GM21360 (cell line): ENCODE measurements at regions not wholly inside any gene's neighbourhood (a gene's known extent, or its start where the extent isn't known, plus 50 kb on each side); places are given as distances from the start of the nearest gene placed in this dataset.

Source experiments
- ATAC-seq: cut with Tn5 transposase; IDR thresholded peaks from one replicate; pipeline ENCODE4 v1.9.1; 2021; ENCODE audit warnings: mild to moderate bottlenecking, moderate library complexity; ENCODE audit not compliant: unreplicated experiment

DNA sequence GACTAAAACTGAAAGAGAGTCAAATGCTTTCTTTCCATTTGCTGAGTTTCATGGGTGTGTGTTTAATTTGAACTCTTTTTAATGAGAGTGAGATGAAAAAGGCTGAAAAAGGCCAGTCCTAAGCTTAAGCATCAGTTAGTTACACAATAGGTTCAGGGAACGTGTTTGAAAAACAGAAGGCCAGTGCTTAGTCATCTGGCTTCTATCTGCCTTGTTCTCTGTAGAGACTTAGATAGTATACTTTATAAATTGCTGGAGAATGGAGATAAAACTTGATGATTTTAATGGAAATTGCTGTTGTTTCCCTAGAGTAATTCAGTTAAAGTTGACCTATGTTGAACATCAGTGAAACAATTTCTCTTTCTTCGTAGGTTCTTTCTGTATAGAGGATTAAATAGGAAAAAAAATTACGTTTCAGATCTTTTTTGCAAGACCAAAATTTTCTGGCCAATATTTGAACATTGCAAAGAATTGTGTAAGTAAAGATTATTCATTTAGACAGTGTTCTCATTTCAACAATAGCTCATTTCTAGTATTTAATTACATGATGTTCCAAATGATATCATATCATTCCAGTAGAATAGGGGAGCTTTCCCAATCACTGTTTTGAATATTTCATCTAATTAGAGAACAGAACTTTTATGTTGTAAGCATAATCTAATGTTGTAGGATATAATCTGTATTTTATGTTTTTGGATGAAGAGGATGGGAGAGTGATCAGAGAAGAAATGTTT lies 1088.8 kb downstream of the ADGRL3 start:
- ATAC-seq = no peak

DNA sequence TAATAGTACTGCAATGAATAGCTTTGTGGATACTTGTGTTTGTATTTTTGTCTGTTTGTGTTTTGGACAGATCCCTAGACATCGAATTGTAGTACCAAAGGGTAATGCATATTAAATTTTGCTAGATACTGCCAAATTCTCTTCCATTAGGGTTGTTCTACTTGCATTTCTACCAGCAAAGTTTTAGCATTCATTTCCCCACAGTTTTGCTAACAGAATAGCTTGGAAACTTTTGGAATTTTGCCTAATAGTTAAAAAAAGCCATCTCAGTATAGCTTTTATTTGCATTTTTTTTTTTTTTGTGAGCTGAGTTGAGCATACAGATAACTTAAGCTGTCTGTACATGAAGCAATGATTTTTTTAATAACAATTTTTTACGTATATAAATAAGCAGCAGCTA lies 1084.9 kb downstream of the ADGRL3 start:
- no peak for ATAC-seq

DNA sequence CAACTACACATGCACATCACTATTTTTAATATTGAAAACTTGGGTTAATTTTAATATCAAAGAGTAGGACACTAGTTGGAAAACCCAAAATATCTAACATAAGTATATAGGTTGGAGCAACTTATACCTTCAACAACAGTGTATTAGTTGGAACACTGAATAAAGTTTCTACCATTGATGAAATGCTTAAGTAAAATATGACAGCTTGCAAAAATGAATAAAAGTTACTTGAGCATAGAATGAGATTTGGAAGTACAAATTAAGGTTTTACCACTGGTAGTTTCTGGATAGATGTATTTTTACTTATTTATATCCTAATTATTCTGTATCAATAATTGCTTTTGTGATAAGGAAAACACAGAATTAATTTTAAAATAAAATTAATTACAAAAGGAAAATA lies 1079.6 kb downstream of the ADGRL3 start:
- ATAC-seq = no peak

DNA sequence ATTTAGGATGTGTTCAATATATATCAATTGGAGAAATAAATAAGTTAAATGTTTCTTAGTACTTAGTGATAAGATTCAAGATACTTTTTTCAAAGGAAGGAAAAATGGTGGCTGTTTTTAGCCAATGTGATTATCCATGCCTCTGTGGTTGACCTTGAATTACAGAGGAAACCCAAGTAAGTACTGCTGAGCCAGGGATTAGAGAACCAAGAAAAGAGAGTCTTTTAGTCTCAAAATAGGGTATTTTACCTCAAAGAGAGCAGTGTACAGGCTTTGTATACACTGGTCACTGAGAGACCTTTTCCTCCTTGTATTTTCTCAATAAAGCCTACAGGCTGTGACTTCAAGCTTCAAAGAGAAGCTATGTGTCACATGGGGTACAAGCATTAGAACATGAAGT lies 1075.3 kb downstream of the ADGRL3 start:
- ATAC-seq = no peak

DNA sequence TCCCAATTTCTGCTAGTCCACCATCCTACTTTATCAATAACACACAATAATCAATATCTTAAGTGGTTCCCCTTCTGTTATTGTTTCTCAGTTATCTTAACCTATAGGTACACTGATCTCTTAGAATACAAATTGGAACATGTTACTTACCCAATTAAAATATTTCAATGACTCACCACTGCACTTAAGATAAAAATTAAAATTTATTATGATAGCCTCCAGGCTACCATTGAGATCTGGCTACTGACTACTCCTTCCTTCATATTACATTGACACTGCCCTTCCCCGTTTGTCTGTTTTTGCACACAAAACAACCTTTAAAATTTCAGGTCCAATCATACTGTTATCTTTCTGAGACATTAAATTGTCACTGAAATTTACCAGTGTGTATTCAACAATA lies 1074.7 kb downstream of the ADGRL3 start:
- no peak for ATAC-seq

DNA sequence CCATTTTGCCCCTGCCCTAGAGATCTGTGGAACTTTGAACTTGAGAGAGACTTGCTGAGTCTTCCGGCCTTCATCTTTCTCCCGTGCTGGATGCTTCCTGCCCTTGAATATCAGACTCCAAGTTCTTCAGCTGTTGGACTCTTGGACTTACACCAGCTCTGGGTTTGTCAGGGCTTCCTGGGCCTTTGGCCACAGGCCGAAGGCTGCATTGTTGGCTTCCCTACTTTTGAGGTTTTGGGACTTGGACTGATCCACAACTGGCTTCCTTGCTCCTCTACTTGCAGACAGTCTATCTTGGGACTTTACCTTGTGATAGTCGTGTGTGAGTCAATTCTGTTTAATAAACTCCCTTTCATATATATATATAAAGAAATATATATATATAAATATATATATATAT lies 1071.0 kb downstream of the ADGRL3 start:
- no peak for ATAC-seq

DNA sequence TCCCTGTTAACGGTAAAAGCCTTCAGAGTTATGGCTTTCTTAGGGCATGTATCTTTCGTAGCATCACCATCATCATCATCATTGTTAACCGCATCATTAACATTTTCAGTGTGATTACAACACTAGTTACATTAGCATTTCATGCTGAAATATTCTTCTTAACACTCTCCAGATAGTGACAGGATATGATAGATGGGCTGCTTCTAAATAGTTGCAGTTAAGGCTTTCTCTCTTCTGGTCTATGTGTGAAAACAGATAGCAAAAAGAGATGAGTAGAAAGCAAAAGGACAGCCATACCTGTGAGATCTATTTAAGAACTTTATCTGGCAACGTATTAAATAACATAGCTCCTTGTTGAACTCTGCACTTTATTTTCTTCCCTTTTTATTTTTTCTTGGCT lies 1069.8 kb downstream of the ADGRL3 start:
- ATAC-seq = no peak

DNA sequence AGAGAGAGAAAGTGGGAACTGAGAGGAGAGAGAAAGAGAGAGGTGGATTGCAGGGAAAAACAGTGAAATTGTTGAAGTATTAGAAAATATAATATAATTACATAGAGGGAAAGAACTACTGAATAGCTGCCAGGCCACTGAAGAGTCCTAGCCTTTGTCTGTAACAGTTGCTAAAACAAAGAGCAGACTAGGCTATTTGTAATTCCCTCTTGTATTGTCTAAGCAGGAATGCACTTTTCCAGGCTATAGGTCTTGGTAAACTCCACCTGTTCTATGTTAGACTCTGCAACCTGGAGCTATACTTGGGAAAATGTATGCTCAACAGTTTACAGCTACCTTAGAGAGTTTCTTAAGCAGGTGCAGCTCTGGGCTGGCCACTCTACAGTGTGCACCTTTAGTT lies 1063.3 kb downstream of the ADGRL3 start:
- no peak for ATAC-seq

DNA sequence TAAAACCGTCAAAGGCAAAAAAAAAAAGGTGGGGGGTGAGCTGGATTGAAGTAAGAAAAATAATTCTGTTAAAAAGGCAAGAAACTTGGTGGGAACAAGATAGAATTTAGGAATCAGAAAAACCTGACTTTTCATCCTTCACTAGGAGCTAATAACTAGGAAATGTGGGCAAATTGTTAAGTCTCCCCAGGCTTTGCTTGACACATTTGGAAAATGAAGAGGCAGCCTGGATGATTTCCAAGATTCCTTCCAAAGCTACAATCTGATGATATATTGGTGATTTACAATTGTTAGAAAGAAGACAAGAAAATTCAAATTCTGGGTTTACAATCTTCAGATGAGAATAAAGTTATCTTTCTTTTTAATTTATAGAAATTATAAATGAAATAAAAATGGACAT lies 1062.5 kb downstream of the ADGRL3 start:
- ATAC-seq = no peak

DNA sequence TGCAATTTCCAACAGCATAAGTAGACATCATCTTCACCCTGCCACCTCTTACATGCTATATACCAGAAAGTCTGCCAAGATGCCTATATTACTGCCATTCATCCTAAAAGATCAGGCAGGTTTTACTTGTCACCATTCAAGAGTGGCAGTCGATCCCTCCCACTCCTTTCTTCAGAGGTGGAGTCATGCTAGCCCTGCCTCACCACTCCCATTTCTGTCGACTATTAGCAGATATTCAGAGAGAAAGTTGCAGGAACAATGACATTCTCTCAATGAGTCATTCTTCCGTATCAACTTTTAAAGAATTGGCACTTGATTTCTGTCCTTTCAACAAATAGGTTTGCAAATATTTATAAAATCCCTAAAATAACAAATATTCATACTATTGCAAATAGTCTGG lies 1060.1 kb downstream of the ADGRL3 start:
- no peak for ATAC-seq

DNA sequence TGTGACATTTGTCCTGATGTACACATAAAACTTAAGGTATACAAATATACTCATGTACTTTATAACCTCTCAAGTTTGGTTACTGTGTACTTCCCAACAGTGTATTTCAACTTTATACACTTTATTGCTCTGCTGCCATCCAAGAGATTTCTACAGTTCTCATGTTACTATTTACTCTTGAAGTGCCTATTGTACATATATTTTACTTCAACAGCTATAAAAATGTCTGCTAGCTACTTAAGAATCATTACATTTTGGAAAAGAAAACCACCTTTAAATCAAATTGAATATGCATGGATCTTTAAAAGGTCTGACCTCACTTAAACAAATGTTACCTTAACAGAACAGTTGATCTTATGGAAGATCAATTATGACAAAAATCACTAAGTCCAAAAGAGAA lies 1056.4 kb downstream of the ADGRL3 start:
- no peak for ATAC-seq

DNA sequence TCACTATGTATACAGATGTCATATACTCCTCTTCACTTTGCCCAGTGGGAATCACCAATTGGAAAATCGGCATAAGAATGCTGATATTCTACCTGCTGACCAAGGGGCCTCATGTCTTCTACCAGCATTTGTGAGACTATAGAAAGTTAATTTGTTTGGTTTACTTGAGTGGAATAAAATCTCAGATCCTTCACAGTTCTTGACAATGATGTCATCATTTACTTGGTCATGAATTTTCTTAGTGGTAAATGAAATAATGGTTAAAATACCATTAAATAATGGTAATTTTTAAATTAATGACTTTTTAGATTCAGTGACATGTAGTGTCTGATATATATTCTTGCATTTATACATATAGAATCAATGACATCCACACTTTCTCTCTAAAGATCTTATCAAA lies 1052.6 kb downstream of the ADGRL3 start:
- no peak for ATAC-seq

DNA sequence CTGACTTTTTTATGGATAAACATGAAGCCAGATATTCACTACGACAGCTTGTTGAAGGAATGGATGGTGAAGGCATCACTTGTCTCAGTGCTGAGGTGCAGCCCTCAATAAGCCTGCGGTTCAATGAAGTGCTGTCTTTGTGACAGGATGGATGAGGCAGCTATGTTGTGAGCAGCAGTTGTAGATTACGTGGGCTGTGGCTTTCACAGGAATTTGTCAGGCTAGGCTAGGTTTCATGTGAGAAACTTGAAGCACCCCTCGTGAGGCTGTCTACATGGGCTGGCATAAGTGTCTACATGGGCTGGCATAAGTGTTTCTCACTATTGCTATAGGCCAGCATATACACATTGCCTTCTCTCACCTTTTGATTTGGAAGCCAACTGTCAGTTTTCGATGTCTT lies 1050.0 kb downstream of the ADGRL3 start:
- ATAC-seq = no peak

DNA sequence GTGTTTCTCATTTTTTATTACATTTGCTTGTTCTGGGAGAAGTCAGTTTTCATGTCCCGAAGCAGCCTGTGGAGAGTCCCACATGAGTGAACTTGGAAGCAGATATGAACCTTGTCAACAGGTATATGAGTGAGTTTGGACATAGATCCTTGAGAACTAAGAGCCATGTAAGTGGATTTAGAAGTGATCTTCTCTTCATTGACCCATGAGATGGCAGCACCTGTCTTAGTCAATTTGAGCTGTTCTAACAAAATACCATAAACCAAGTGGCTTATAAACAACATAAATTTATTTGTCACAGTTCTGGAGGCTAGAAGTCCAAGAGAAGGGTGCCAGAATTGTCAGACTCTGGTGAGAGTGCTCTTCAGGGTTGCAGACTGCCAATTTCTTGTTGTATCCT lies 1043.8 kb downstream of the ADGRL3 start:
- ATAC-seq = no peak

DNA sequence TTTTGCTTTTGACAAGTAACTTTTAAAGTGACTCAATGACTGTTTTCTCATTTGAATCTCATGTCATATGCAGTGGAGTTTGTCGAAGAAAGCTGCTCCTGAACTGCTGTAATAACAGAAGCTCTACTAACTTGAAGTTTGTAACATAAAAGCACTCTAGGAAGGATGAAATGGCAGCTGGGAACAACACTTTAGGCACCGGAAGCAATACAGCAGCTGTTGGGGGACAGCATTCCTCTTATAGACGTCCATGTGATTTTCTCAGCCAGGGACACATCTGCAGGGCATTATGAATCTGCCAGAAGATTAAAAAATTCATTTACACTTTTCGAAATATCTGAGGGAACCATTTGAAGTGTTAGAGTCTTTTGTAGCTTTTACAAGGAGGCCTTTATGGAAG lies 1035.8 kb downstream of the ADGRL3 start:
- no peak for ATAC-seq

DNA sequence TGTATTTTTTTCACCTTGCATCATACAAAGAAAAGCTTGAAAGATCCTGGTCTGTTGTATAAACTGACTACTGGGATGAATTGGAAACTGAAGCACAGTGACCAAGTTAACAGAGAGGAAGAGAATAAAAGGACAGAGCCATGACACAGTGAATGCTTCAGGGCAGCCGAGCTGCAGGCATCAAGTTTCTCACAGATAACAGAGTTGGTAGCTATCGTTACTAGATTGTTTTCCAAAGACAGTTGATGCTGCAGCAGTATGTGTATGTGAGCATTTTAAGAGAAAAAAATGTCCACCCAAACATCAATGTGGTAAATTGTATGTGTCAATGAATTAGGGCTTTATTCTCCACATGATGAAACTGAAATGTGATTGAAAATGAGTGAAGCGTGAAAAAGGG lies 1032.7 kb downstream of the ADGRL3 start:
- no peak for ATAC-seq

DNA sequence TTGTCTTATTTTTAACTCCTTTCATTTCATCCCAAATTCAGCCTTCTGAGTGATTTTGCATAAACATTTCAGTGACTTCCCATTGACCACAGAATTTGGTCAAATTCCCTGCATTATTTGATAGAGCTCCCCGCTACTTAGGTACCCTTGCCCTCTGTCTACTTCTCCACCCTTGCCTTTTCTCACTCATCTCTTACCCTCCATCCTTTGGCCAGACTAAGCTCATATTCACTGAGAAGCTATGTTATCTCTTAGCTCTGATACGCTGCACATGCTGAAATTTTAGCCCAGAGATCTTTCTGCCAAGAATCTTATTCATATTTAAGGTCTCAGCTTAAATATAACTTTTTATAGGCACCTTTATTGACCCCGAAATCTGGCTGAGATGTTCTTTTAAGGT lies 1031.9 kb downstream of the ADGRL3 start:
- no peak for ATAC-seq

DNA sequence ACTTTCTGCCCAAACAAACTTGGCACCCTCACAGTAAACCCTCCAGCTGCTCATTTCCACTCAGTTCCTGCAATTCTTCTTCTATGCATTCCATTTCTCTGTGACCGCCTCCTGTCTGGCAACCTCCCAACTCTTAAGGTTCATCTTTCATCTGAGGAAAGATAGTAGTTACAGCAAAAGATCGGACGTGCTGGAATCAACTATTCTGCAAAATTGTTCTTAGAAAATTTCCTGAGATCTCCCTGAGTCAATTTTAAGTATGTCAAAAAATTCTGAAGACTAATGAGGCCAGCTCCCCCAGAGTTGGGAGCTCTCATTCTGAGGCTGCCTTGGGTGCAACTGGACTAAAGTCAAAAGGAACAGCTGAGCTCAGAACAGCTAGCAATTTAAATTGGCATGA lies 1026.0 kb downstream of the ADGRL3 start:
- ATAC-seq = no peak

DNA sequence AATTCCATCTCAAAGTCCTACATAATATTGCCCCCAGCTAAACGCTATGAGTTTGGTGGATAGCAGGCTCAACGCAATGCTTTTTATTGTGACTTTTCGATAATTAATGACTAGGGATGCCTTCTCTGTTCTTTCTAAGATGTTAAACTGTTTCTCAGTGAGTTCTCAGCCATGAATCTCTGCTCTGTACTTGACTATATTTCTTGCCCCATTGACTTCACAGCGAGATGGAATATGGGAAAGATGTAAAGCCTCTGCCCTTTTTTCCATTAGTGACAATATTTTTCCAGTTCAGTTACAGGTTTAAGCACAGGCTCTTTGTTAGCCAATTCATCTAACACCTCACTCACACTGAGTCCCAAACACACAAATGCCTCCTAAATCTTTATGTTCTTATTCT lies 1022.0 kb downstream of the ADGRL3 start:
- no peak for ATAC-seq

DNA sequence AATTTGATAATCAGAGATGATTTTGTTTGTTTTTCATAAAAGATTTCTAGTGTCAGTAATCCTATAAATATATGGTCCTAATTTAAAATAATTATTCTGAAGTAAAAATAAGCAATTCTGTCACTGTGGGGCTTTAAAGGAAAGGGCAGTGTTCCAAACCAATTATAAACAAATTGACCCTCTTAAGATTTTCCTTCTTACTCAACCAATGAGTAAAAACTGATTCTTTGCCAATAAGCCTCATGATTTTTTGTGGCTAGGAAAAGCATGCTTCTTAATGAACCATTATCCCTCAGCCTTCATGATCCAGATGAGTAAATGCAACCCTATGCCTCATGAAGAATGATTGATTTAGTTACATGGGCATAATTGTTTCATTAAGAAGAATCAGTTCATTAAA lies 1010.4 kb downstream of the ADGRL3 start:
- ATAC-seq = no peak

DNA sequence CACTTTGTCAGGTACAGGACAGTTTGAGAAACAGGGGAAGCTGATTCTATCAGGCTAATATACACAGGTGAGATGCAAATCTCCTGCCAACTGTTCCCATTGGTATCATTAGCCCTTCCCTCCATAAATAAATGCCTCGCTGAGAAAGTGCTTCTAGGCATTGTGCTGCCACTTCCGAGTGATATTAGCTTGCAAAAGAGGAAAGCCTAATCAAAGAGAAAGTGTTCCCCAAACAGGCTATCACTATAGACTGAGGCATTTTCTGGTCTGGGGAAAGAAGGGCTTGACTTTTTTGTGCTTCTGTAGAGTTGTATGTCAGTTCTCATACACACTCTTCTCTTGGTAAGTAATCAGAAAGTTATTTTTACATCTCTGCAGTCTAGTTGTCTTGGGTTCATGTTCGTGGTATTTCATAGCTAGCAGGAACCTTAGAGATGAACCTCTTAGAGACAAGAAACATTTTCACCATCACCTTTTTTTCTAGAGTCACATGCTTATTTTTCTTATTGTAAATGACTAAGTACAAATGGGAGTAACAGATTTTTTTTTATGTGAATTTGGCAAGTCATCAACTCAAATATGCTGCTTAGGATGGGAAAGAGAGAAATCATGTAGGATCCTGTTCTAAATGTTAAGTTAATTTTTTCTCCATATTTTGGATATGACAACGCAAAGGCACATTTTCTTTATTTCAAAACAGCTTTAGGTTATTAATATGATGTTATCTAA lies 1009.8 kb downstream of the ADGRL3 start:
- ATAC-seq = no peak

DNA sequence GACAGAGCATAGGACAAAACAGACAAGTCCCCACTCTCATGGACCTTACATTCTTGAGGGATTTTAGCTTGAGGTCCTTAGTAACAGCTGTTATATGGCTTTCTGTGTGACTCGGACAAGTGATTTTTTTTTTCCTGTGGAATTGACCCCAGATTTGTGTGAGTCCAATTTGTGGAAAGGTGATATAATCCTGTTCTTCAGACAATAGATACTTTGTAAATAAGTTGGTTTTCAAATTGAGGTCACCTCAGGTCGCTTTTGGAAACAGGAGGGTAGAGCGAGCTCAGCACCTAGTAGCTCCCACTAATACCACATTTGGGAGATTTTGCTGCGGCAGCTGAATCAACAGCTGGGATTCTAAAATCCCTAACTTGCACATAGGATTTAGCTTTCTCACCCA lies 1008.8 kb downstream of the ADGRL3 start:
- no peak for ATAC-seq

DNA sequence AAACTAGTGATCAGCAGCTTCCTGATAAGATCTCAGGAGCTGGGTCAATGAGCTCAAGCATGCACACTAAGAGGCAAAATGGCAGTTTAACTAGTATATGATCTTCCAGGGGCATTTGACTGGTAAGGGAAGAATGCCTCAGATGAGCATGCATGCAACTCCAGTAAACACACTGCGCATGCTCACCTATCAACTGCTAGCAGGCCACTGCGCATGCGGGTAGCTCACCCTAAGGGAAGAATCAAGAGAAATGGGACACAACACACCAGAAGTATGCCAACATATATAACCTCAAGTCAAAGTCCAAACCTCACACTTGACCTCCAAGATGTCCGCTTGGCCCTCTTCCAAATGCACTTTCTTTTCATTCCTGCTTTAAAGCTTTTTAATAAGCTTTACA lies 1004.0 kb downstream of the ADGRL3 start:
- ATAC-seq = no peak
